HL-60 (cell line): ENCODE measurements at regions not wholly inside any gene's neighbourhood (a gene's known extent, or its start where the extent isn't known, plus 50 kb on each side); places are given as distances from the start of the nearest gene placed in this dataset.

ENCODE experiments used
- CTCF ChIP-seq: IDR thresholded peaks from one replicate; pipeline ENCODE4 v1.5.1; 2011; ENCODE audit warnings: low read length, control low read depth, inconsistent platforms; ENCODE audit not compliant: insufficient read depth
- GABPA ChIP-seq: IDR thresholded peaks from 2 replicates; pipeline ENCODE4 v1.6.1; 2012; ENCODE audit warnings: low read depth
- POLR2AphosphoS5 ChIP-seq: IDR thresholded peaks from 2 replicates; pipeline ENCODE4 v1.6.1; 2012; ENCODE audit warnings: low read depth
- SPI1 ChIP-seq: IDR thresholded peaks from 2 replicates; pipeline ENCODE4 v1.6.1; 2012; ENCODE audit warnings: low read depth, mild to moderate bottlenecking, borderline replicate concordance

- TF ChIP-seq CTCF (no peak), GABPA (no peak), POLR2AphosphoS5 (no peak), SPI1 (no peak)
Observed at GRCh38 chr12:11959117-11959823, 111.5 kb upstream of the BCL2L14 start.
